Duodenal mucosa (tissue), 2 donors: ENCODE measurements at regions not wholly inside any gene's neighbourhood (a gene's known extent, or its start where the extent isn't known, plus 50 kb on each side); places are given as distances from the start of the nearest gene placed in this dataset.

ENCODE experiments used
- H3K27ac ChIP-seq: one replicate; pipeline ENCODE4 v1.7.0; 2013; ENCODE audit warnings: low read depth, low read length
- H3K27me3 ChIP-seq, 2 donors: one replicate each; pipeline ENCODE4 v1.7.0; 2013; ENCODE audit warnings: low read length in 2 of 2, control low read depth in 1 of 2; ENCODE audit not compliant: insufficient read depth in 2 of 2, control insufficient read depth in 1 of 2
- H3K36me3 ChIP-seq, 2 donors: one replicate each; pipeline ENCODE4 v1.7.0; 2013; ENCODE audit warnings: low read length in 2 of 2, control low read depth in 1 of 2; ENCODE audit not compliant: insufficient read depth in 2 of 2, control insufficient read depth in 1 of 2
- H3K4me1 ChIP-seq, 2 donors: one replicate each; pipeline ENCODE4 v1.7.0; 2013; ENCODE audit warnings: low read length in 2 of 2, control low read depth in 1 of 2; ENCODE audit not compliant: insufficient read depth in 2 of 2, control insufficient read depth in 1 of 2
- H3K4me3 ChIP-seq, 2 donors: one replicate each; pipeline ENCODE4 v1.7.0; 2013; ENCODE audit warnings: low read length in 2 of 2, low read depth in 1 of 2
- H3K9ac ChIP-seq, 2 donors: one replicate each; pipeline ENCODE4 v1.7.0; 2013; ENCODE audit warnings: low read length in 2 of 2, low read depth in 1 of 2
- H3K9me3 ChIP-seq, 2 donors: one replicate each; pipeline ENCODE4 v1.7.0; 2013; ENCODE audit warnings: low read length in 2 of 2, control low read depth in 1 of 2; ENCODE audit not compliant: control insufficient read depth in 1 of 2

DNA sequence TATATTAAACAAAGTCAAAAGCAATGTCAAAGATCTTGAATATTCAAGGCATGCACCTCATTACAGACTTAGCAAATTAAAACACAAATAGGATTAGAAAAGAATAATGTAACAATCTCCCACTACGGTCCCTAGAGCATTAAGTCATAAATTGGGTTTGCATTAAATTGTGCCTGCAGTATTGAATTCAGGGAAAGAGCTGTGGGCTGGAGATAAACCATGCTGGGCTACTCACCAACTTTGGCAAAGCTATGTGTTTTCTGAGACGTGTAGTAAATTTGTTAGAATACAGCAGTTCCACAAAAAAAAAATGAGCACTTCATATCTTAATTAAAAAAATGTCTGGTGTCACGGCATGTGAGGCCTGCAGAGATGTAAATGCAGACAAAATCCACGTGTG lies 241.6 kb downstream of the SNX10 start:
- H3K36me3 ChIP-seq: no peaks in the 10 kb centered on the region
- no peak overlapping the region for H3K4me3 ChIP-seq
- no peak overlapping the region for H3K27ac ChIP-seq
- peaks cover 10 to 23% of the 10 kb centered on the region in 2 donors for H3K27me3 ChIP-seq
- no peaks in the 10 kb centered on the region for H3K4me1 ChIP-seq
- H3K9me3 ChIP-seq: no peaks in the 10 kb centered on the region
- H3K9ac ChIP-seq: no peak overlapping the region

DNA sequence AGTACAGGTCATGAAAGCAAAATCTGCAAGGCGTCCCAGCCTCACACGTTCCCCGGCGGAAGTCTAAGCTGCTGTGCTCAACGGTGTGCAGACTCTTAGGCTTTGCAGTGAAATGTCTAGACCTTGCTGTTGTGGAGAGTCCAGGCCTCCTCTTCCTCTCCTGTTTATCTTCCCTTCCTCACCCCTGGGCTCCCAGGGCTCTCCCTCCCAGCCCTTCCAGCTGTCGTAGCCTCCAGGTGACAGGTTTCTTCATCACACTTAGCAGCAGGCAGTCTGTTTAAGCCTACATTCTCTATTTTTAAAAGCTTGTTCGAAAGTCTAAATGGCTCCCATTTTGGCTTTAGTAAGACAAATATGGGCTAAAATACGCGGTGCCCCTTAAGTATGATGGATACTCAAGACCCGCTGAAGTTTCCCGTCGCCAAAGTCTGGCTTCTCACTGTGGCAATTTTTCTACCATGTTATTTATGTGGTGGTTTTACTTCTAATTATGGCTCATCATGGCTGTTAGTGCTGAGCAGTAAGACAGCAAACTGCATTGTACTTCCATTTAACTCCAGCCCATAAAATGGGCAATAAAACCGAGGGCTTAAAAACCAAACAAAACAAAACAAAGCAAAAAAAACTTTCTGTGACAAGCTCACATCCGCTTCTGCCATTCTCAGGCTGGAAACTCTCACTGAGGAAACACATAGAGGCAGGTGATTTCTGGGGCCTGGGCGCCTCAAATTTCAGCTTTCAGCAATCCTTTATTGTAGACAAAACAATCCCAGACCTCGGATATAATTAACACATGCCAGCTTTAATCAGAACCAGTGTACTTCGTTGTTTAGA lies 243.2 kb downstream of the SNX10 start:
- Histone ChIP-seq H3K9me3 (no peaks in the 10 kb centered on the region), H3K36me3 (no peaks in the 10 kb centered on the region), H3K9ac (no peak overlapping the region), H3K4me3 (no peak overlapping the region), H3K27ac (no peak overlapping the region), H3K27me3 (peaks cover 14 to 31% of the 10 kb centered on the region in 2 donors), H3K4me1 (no peaks in the 10 kb centered on the region)

DNA sequence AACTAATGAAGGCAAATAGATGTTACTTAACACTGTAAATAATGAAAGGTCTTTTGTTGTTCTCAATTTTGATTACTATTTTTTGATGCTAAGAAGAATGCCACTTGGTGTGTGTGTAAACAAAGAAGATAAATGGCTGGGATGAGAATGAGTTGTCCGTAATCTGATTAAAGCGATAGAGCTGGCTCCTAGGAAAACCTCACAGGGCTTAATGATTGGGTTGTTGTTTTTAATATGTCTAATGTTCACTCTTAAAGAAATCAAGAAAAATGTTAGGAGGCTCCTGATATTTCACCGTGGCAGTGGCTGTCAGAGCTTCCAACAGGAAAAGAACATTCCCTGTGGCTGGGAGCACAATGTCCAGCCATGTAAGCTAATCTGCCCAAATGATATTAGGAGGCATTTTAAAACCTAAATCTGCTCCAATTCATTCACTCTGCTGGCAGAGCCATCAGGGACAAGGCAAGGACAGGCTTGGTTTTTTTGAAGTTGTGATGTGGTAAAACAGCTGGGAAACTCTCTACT lies 243.9 kb downstream of the SNX10 start:
- Histone ChIP-seq H3K36me3 (no peaks in the 10 kb centered on the region), H3K9me3 (no peaks in the 10 kb centered on the region), H3K4me3 (no peak overlapping the region), H3K9ac (no peak overlapping the region), H3K4me1 (no peaks in the 10 kb centered on the region), H3K27ac (no peak overlapping the region), H3K27me3 (peaks cover 14 to 26% of the 10 kb centered on the region in 2 donors)

DNA sequence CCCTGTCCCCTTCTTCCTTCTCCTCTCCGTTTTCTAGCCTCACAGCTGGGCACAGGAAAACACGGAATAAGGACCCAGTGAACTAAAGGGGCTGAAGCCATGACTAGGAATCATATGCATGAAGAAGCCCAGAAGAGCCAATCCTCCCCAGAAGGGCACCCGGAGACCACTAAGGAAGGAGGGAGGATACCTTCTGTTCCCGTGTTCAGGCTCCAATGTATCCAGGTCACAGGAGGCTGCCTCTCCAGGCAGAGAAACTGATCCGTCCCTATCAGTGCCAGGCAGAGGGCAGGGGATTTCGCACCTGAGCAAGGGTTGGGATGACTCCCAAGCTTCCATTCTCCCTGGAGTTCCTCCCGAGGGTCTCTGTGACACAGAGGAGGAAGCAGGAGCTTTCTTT lies 246.6 kb downstream of the SNX10 start:
- Histone ChIP-seq H3K9me3 (no peaks in the 10 kb centered on the region), H3K27me3 (peaks cover 20 to 22% of the 10 kb centered on the region in 2 donors), H3K4me1 (no peaks in the 10 kb centered on the region), H3K27ac (no peak overlapping the region), H3K36me3 (no peaks in the 10 kb centered on the region), H3K4me3 (no peak overlapping the region), H3K9ac (no peak overlapping the region)

DNA sequence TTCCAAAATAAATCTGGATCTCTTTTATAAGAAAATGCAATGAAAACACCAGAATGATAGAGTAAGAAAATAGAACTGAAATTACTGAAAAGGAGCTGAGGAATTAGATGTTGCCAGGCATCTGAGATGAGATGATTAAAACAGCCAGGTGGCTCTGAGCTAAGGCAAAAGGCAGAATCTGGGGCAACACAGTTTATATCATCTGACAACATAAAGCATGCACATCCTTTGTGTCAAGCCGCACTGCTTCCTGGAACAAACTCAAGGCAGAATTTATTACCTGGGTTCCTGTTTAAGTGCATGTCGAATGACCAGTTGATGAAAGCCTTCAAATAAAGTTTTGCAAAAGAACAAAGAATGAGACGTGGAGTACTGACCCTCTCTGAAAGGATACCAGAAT lies 247.0 kb downstream of the SNX10 start:
- H3K9me3 ChIP-seq: no peaks in the 10 kb centered on the region
- no peaks in the 10 kb centered on the region for H3K36me3 ChIP-seq
- H3K27me3 ChIP-seq: peaks cover 20 to 22% of the 10 kb centered on the region in 2 donors
- no peaks in the 10 kb centered on the region for H3K4me1 ChIP-seq
- H3K4me3 ChIP-seq: no peak overlapping the region
- no peak overlapping the region for H3K27ac ChIP-seq
- H3K9ac ChIP-seq: no peak overlapping the region

DNA sequence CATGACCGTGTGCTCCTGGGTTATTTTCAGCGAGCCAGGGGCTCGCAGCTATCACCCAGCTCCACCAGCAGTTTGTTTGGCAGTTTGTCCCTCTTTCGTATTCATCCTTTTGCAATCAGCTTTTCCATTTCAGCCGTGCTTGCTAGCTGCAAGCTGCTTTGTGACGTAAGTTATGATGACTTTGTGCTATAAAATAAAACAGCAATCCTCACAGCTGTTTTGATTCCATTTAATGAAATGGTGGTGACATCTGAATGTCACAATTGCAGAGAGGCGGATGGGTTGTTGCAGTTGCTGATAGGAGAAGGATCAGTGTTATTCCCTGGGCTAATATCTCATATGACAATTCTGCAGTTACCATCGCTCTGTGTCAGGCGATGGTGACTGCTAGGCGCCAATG lies 251.7 kb downstream of the SNX10 start:
- Histone ChIP-seq H3K4me1 (no peaks in the 10 kb centered on the region), H3K27ac (no peak overlapping the region), H3K9ac (no peak overlapping the region), H3K36me3 (no peaks in the 10 kb centered on the region), H3K9me3 (no peaks in the 10 kb centered on the region), H3K4me3 (no peak overlapping the region), H3K27me3 (peaks cover 6 to 13% of the 10 kb centered on the region in 2 donors)

DNA sequence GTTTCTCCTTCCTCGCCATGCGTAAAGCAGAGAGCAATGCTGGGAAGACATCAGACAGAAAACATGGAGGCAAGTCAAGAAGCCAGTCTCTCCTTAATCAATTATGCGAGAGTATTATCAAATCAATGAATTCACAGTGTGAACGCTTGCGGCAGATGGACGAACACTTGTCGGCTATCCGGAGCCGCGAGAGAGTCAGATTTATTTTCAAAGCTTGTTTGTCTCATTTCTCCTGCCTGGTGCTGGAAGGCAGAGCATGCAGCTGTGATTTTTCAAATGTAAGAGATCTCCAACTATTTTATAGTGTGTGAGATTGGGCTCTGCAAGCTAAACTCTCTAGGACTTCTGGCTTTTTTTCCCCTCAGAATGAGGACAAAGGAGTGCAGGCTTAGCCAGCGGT lies 252.3 kb downstream of the SNX10 start:
- Histone ChIP-seq H3K27me3 (peaks cover 1 to 15% of the 10 kb centered on the region in 2 donors), H3K36me3 (no peaks in the 10 kb centered on the region), H3K9me3 (no peaks in the 10 kb centered on the region), H3K4me1 (no peaks in the 10 kb centered on the region), H3K4me3 (no peak overlapping the region), H3K9ac (no peak overlapping the region), H3K27ac (no peak overlapping the region)

DNA sequence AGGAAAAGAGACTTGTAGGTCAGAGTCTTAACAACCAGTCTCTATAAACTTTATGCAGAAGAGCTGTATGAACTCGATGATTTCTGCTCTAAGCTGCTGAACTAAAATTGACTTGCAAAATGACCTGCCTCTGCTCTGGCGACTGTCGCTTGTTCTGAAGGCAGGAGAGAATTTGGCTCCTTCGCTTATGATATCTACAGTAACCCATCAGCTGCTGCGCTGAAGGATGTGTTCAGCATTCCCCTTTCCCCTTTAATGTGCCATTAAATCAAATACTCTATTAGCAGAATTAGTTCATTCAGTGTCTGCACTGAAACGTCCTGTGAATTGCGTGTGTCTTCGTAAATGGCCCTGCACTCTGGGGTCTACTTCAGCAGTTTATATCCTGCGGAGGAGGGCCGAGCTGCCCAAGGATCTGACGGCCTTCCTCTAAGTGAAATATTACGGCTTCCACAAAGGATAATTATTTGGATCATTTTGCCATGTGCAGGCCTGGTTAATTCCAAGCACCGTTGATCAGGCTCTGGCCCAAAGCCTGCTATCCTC lies 254.9 kb downstream of the SNX10 start:
- H3K4me3 ChIP-seq: no peak overlapping the region
- no peaks in the 10 kb centered on the region for H3K9me3 ChIP-seq
- no peak overlapping the region for H3K27ac ChIP-seq
- H3K36me3 ChIP-seq: no peaks in the 10 kb centered on the region
- H3K27me3 ChIP-seq: peaks cover under 1 to 15% of the 10 kb centered on the region in 2 donors
- no peaks in the 10 kb centered on the region for H3K4me1 ChIP-seq
- no peak overlapping the region for H3K9ac ChIP-seq

DNA sequence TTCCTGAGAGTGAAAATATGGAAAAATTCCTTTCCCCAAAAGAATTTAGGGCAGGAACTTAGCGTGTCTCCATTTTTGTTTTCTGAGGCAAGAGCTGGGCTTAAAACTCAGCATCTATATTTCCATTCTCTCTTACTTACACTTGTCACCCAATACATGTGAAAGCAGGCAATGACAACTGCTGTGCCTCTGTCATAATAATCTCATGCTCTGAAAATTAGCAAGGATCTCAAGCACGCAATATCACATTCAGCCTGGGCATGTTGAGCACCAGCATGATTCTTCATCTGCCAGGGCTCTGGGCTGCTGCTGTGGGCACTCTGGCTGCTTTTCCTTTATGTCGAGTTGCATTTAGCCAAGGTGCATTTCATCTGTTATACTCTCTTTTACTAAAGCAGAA lies 255.5 kb downstream of the SNX10 start:
- H3K4me1 ChIP-seq: no peaks in the 10 kb centered on the region
- H3K9me3 ChIP-seq: no peaks in the 10 kb centered on the region
- H3K27me3 ChIP-seq: peaks cover 4 to 13% of the 10 kb centered on the region in 2 donors
- no peak overlapping the region for H3K4me3 ChIP-seq
- no peak overlapping the region for H3K9ac ChIP-seq
- H3K27ac ChIP-seq: no peak overlapping the region
- no peaks in the 10 kb centered on the region for H3K36me3 ChIP-seq

DNA sequence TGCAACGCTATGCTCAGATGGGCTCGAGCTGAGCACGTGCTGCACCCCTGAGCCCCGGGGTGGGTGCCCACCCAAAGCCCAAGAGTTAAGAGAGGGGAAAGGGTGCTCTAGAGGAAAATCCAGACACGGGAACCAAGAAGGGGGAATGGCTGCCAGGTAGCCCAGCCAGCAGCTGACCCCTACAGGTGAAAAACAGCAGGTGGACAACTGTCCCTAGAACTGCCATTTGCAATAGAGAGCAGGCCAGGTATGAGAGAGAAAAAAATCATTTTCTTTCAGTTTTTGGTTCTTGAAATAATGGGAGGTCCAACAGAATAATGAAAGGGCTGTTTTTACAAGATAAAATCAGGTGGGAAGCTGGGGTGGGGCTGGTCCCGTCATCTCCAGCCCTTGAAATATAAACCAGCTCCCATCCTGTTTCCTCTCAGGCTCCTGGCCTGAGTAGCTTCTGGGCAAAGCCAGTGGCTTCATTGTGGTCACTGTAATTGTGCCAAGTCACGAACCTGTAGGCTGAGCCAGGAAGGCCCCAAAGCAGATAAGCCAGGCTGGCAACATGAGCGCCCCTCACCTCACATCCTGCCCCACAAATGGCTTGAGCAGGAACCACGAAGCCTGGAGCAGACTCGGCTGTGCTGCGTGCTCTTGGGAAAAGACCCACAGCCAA lies 257.8 kb downstream of the SNX10 start:
- Histone ChIP-seq H3K9ac (no peak overlapping the region), H3K4me3 (no peak overlapping the region), H3K27ac (no peak overlapping the region), H3K36me3 (no peaks in the 10 kb centered on the region), H3K4me1 (peaks cover 0 to under 1% of the 10 kb centered on the region in 2 donors), H3K27me3 (peaks cover 4 to 9% of the 10 kb centered on the region in 2 donors), H3K9me3 (no peaks in the 10 kb centered on the region)
